HCT116 (cell line): ENCODE measurements at regions not wholly inside any gene's neighbourhood (a gene's known extent, or its start where the extent isn't known, plus 50 kb on each side); places are given as distances from the start of the nearest gene placed in this dataset.

Experiments
- ATAC-seq: fragments of 200-7000 bp; cut with Tn5 transposase; 2 replicates; pipeline ENCODE4 v1.9.1; 2020; ENCODE audit warnings: mild to moderate bottlenecking, moderate library complexity
- BruUV-seq: library from RNA; stranded (reverse); fragments of 400-500 nt; replicated peaks from 2 replicates; lab custom pipeline; 2021; lab: Mats Ljungman, UMichigan
- CTCF ChIA-PET: fragments of 300-600 bp; sonication (Branson Sonifier 250); formaldehyde crosslinking; loops from one replicate; lab custom pipeline; 2021; ENCODE audit warnings: antibody characterized with exemption; lab: Charles Lee
- POLR2A ChIA-PET: fragments of 300-600, 350-600 bp; sonication (Branson Sonifier 250); formaldehyde crosslinking; loops from one replicate; lab custom pipeline; 2021; ENCODE audit warnings: antibody characterized with exemption; lab: Charles Lee
- RAD21 ChIA-PET, 2 experiments: fragments of 300-600 bp; sonication (Branson Sonifier 250); formaldehyde crosslinking; loops; one replicate each; lab custom pipeline; 2023; ENCODE audit warnings: low total read pairs in 2 of 2; ENCODE audit not compliant: uncharacterized antibody in 2 of 2, unreplicated experiment in 2 of 2, low non-redundant PET in 1 of 2; lab: Charles Lee
- DNase-seq: peaks from one replicate; pipeline ENCODE4 v3.0.0-alpha.2; 2010; ENCODE audit warnings: low read depth, low spot score
- H2AFZ ChIP-seq: fragments of 200-600 bp; shearing (Covaris generic), sonication (generic); 2 replicates; pipeline ENCODE4 v1.6.1; 2017; ENCODE audit warnings: low read depth, mixed run types, mixed read lengths, antibody characterized with exemption, low read length; ENCODE audit not compliant: poor library complexity, severe bottlenecking
- H3K27ac ChIP-seq: 2 replicates; pipeline ENCODE4 v1.5.1; 2012; ENCODE audit warnings: low read depth, low read length
- H3K27me3 ChIP-seq: fragments of 200-600 bp; sonication (generic); 2 replicates; pipeline ENCODE4 v1.6.1; 2016; ENCODE audit warnings: mixed run types, low read length, mixed read lengths; ENCODE audit not compliant: insufficient read depth
- H3K36me3 ChIP-seq, 2 experiments: fragments of 200-500 bp in 1 of 2; fragments of 200-600 bp in 1 of 2; sonication (Bioruptor generic) in 1 of 2; sonication (generic) in 1 of 2; 2 replicates each; pipeline versions ENCODE4 v1.5.1 to v1.6.1; 2014 to 2016; ENCODE audit warnings: low read length in 2 of 2, inconsistent platforms in 1 of 2, mixed read lengths in 1 of 2, mixed run types in 1 of 2; ENCODE audit not compliant: insufficient read depth in 2 of 2, control insufficient read depth in 1 of 2
- H3K4me1 ChIP-seq, 2 experiments: fragments of 200-600 bp in 1 of 2; sonication (generic) in 1 of 2; 2 replicates each; pipeline versions ENCODE4 v1.5.1 to v1.6.1; 2012 to 2017; ENCODE audit warnings: low read length in 2 of 2, inconsistent platforms in 1 of 2, mild to moderate bottlenecking in 1 of 2, mixed read lengths in 1 of 2, mixed run types in 1 of 2, moderate library complexity in 1 of 2; ENCODE audit not compliant: insufficient read depth in 2 of 2, control insufficient read depth in 1 of 2
- H3K4me2 ChIP-seq: fragments of 200-600 bp; sonication (generic); 2 replicates; pipeline ENCODE4 v1.6.1; 2017; ENCODE audit warnings: mixed run types, low read length, mixed read lengths
- H3K4me3 ChIP-seq, 2 experiments: fragments of 200-600 bp in 1 of 2; sonication (generic) in 1 of 2; replicated peaks in 1 of 2; 2 replicates each; pipeline ENCODE4 v1.5.1; 2011 to 2016; ENCODE audit warnings: low read length in 2 of 2, control low read depth in 1 of 2, low read depth in 1 of 2, mild to moderate bottlenecking in 1 of 2, mixed read lengths in 1 of 2, mixed run types in 1 of 2
- H3K79me2 ChIP-seq: fragments of 200-600 bp; sonication (generic); 2 replicates; pipeline ENCODE4 v1.6.1; 2017; ENCODE audit warnings: mild to moderate bottlenecking, mixed run types, low read length, moderate library complexity, mixed read lengths; ENCODE audit not compliant: insufficient read depth
- H3K9ac ChIP-seq: fragments of 200-600 bp; sonication (generic); 2 replicates; pipeline ENCODE4 v1.6.1; 2016; ENCODE audit warnings: low read length, mixed read lengths
- H3K9me2 ChIP-seq: fragments of 200-600 bp; sonication (generic), shearing (Covaris generic); 2 replicates; pipeline ENCODE4 v1.6.1; 2017; ENCODE audit warnings: mixed run types, mild to moderate bottlenecking, moderate library complexity; ENCODE audit not compliant: insufficient read depth
- H3K9me3 ChIP-seq, 2 experiments: fragments of 200-500 bp in 1 of 2; fragments of 200-600 bp in 1 of 2; sonication (Bioruptor generic) in 1 of 2; sonication (generic) in 1 of 2; 2 replicates each; pipeline ENCODE4 v1.6.1; 2014 to 2017; ENCODE audit warnings: low read length in 2 of 2, mixed read lengths in 2 of 2, inconsistent platforms in 1 of 2, low read depth in 1 of 2, mild to moderate bottlenecking in 1 of 2, mixed run types in 1 of 2, moderate library complexity in 1 of 2; ENCODE audit not compliant: control insufficient read depth in 1 of 2, insufficient read depth in 1 of 2
- H4K20me1 ChIP-seq: fragments of 200-600 bp; sonication (generic), shearing (Covaris generic); 2 replicates; pipeline ENCODE4 v1.6.1; 2017; ENCODE audit warnings: mixed run types, mild to moderate bottlenecking, moderate library complexity; ENCODE audit not compliant: insufficient read depth
- CBX3 ChIP-seq: IDR thresholded peaks from 2 replicates; pipeline ENCODE4 v1.6.1; 2012; ENCODE audit warnings: low read depth
- CTCF ChIP-seq, 3 experiments: fragments of 200-600 bp in 1 of 3; sonication (generic) in 1 of 3; IDR thresholded peaks in 2 of 3; conservative IDR thresholded peaks in 1 of 3; 2 replicates each; pipeline ENCODE4 v1.5.1; 2012 to 2017; ENCODE audit warnings: low read depth in 2 of 3, low read length in 2 of 3, antibody characterized with exemption in 1 of 3, borderline replicate concordance in 1 of 3, control low read depth in 1 of 3, mild to moderate bottlenecking in 1 of 3, mixed read lengths in 1 of 3, mixed run types in 1 of 3, moderate library complexity in 1 of 3; ENCODE audit not compliant: insufficient read depth in 1 of 3
- EGR1 ChIP-seq: IDR thresholded peaks from 2 replicates; pipeline ENCODE4 v1.6.1; 2012; ENCODE audit warnings: low read depth
- ELF1 ChIP-seq: IDR thresholded peaks from 2 replicates; pipeline ENCODE4 v1.6.1; 2012; ENCODE audit warnings: low read depth, borderline replicate concordance
- EZH2 ChIP-seq: fragments of 200-600 bp; sonication (generic); IDR thresholded peaks from 2 replicates; pipeline ENCODE4 v1.6.1; 2017; ENCODE audit warnings: antibody characterized with exemption, mixed run types
- JUND ChIP-seq: IDR thresholded peaks from 2 replicates; pipeline ENCODE4 v1.6.1; 2012
- MAX ChIP-seq: IDR thresholded peaks from 2 replicates; pipeline ENCODE4 v1.6.1; 2012
- POLR2A ChIP-seq: IDR thresholded peaks from 2 replicates; pipeline ENCODE4 v1.7.0; 2011; ENCODE audit warnings: borderline replicate concordance; ENCODE audit not compliant: insufficient read depth, insufficient read length; ENCODE audit errors: extremely low read depth
- POLR2AphosphoS5 ChIP-seq: IDR thresholded peaks from 2 replicates; pipeline ENCODE4 v1.6.1; 2011; ENCODE audit warnings: mild to moderate bottlenecking, low read depth, low read length, moderate library complexity
- REST ChIP-seq: IDR thresholded peaks from 2 replicates; pipeline ENCODE4 v1.6.1; 2012; ENCODE audit warnings: low read depth
- SIN3A ChIP-seq: IDR thresholded peaks from 2 replicates; pipeline ENCODE4 v1.6.1; 2012; ENCODE audit warnings: low read depth
- SP1 ChIP-seq: IDR thresholded peaks from 2 replicates; pipeline ENCODE4 v1.6.1; 2012; ENCODE audit warnings: low read depth
- SRF ChIP-seq: IDR thresholded peaks from 2 replicates; pipeline ENCODE4 v1.6.1; 2012; ENCODE audit warnings: low read depth
- TCF7L2 ChIP-seq: IDR thresholded peaks from 2 replicates; pipeline ENCODE4 v1.7.0; 2011; ENCODE audit warnings: borderline replicate concordance, inconsistent platforms; ENCODE audit not compliant: insufficient read depth, insufficient read length; ENCODE audit errors: extremely low read depth
- ZBTB33 ChIP-seq: IDR thresholded peaks from 2 replicates; pipeline ENCODE4 v1.6.1; 2011; ENCODE audit warnings: mild to moderate bottlenecking, low read length, moderate library complexity; ENCODE audit not compliant: insufficient replicate concordance; ENCODE audit errors: extremely low read depth
- intact Hi-C: fragments of 100-400 bp; cut with micrococcal nuclease; formaldehyde crosslinking; loops from 2 replicates; pipeline ENCODE4 v1.10.0; 2022

GRCh38 chr11:82303671-82304070 is 430.0 kb downstream of the FAM181B start:
- ATAC-seq (no peak), DNase-seq (no peak)
- Histone ChIP-seq H3K27me3 (no peaks in the 10 kb centered on the region), H2AFZ (no peak overlapping the region), H3K9ac (no peak overlapping the region), H3K27ac (no peak overlapping the region), H3K4me3 (no peak overlapping the region), H4K20me1 (no peaks in the 10 kb centered on the region), H3K4me2 (no peak overlapping the region), H3K79me2 (no peaks in the 10 kb centered on the region), H3K9me2 (no peaks in the 10 kb centered on the region), H3K36me3 (no peaks in the 10 kb centered on the region), H3K4me1 (no peaks in the 10 kb centered on the region), H3K9me3 (peaks cover 4 to 6% of the 10 kb centered on the region in 2 experiments; a peak in 1 of 4 replicates)
- ChIA-PET POLR2A (no interaction called here), CTCF (no interaction called here), RAD21 (no interaction called here)
- TF ChIP-seq CBX3: no peak
- no peak for TF ChIP-seq SRF
- TF ChIP-seq MAX: no peak
- TF ChIP-seq SP1: no peak
- TF ChIP-seq POLR2AphosphoS5: no peak
- no peak for TF ChIP-seq ELF1
- TF ChIP-seq JUND: no peak
- TF ChIP-seq TCF7L2: no peak
- no peak for TF ChIP-seq EZH2
- TF ChIP-seq SIN3A: no peak
- no peak for TF ChIP-seq REST
- TF ChIP-seq ZBTB33: no peak
- no peak for TF ChIP-seq POLR2A
- no peak for TF ChIP-seq EGR1
- TF ChIP-seq CTCF (IDR thresholded peaks at IDR 0.05 in 2 of 3, conservative IDR thresholded peaks at IDR 0.05 in 1 of 3; ENCODE audit: borderline replicate concordance in 1 of 3, insufficient read depth in 1 of 3, low read depth in 2 of 3, low read length in 2 of 3): no peak
- no TSS peak for BruUV-seq
- intact Hi-C loops: no loop called here
